Stimulated activated memory B cell treated with anti-CD40 and anti-IgM and Interleukin-4, amounts not matched to agents 10 μg/mL and 1 μg/mL and 100 μg/mL, for 72 hours (primary cell): ENCODE measurements at regions not wholly inside any gene's neighbourhood (a gene's known extent, or its start where the extent isn't known, plus 50 kb on each side); places are given as distances from the start of the nearest gene placed in this dataset.

ENCODE experiments used
- ATAC-seq: fragments of 150-1000 bp; cut with Tn5 transposase; 2 replicates; pipeline ENCODE4 v1.10.0; 2021
- H3K27ac Mint-ChIP-seq: one replicate; pipeline ENCODE4 v1.8.0; 2022; ENCODE audit warnings: mild to moderate bottlenecking, mixed read lengths
- H3K27me3 Mint-ChIP-seq: one replicate; pipeline ENCODE4 v1.8.0; 2022; ENCODE audit warnings: mixed read lengths
- H3K36me3 Mint-ChIP-seq: one replicate; pipeline ENCODE4 v1.8.0; 2022; ENCODE audit warnings: mixed read lengths
- H3K4me1 Mint-ChIP-seq: one replicate; pipeline ENCODE4 v1.8.0; 2022; ENCODE audit warnings: mixed read lengths
- H3K4me3 Mint-ChIP-seq: one replicate; pipeline ENCODE4 v1.8.0; 2022; ENCODE audit warnings: mild to moderate bottlenecking, moderate library complexity, mixed read lengths
- H3K9me3 Mint-ChIP-seq: one replicate; pipeline ENCODE4 v1.8.0; 2022; ENCODE audit warnings: mixed read lengths

- Mint-ChIP-seq H3K9me3 (no peaks in the 10 kb centered on the region), H3K27me3 (peaks cover 17% of the 10 kb centered on the region), H3K4me1 (no peaks in the 10 kb centered on the region), H3K27ac (no peak overlapping the region), H3K36me3 (no peaks in the 10 kb centered on the region), H3K4me3 (no peak overlapping the region)
- ATAC-seq, result no peak
These were observed 50.8 kb upstream of the INCENP start for GRCh38 chr11:62073061-62073460.

GRCh38 chr11:62071408-62071807 is 52.4 kb upstream of the INCENP start:
- Mint-ChIP-seq H3K27ac (no peak overlapping the region), H3K4me1 (no peaks in the 10 kb centered on the region), H3K4me3 (no peak overlapping the region), H3K9me3 (no peaks in the 10 kb centered on the region), H3K27me3 (peaks cover 28% of the 10 kb centered on the region), H3K36me3 (no peaks in the 10 kb centered on the region)
- no peak for ATAC-seq

GRCh38 chr11:62069986-62070919 is 53.6 kb upstream of the INCENP start:
- H3K36me3 Mint-ChIP-seq, result no peaks in the 10 kb centered on the region
- H3K4me1 Mint-ChIP-seq, result no peaks in the 10 kb centered on the region
- H3K4me3 Mint-ChIP-seq, result no peak overlapping the region
- no peak for ATAC-seq
- H3K9me3 Mint-ChIP-seq, result no peaks in the 10 kb centered on the region
- H3K27me3 Mint-ChIP-seq, result peaks cover 28% of the 10 kb centered on the region
- no peak overlapping the region for H3K27ac Mint-ChIP-seq

- Mint-ChIP-seq H3K9me3 (no peaks in the 10 kb centered on the region), H3K4me3 (no peak overlapping the region), H3K27ac (no peak overlapping the region), H3K4me1 (no peaks in the 10 kb centered on the region), H3K27me3 (peaks cover 28% of the 10 kb centered on the region), H3K36me3 (no peaks in the 10 kb centered on the region)
- ATAC-seq, result no peak
These were observed 54.4 kb upstream of the INCENP start for GRCh38 chr11:62069374-62069773.

GRCh38 chr11:62068730-62069129 is 55.1 kb upstream of the INCENP start:
- Mint-ChIP-seq H3K27ac (no peak overlapping the region), H3K36me3 (no peaks in the 10 kb centered on the region), H3K9me3 (no peaks in the 10 kb centered on the region), H3K4me1 (no peaks in the 10 kb centered on the region), H3K4me3 (no peak overlapping the region), H3K27me3 (peaks cover 28% of the 10 kb centered on the region)
- no peak for ATAC-seq

GRCh38 chr11:62067741-62068140 is 56.1 kb upstream of the INCENP start:
- Mint-ChIP-seq H3K4me1 (no peaks in the 10 kb centered on the region), H3K4me3 (no peak overlapping the region), H3K9me3 (no peaks in the 10 kb centered on the region), H3K27me3 (peaks cover 28% of the 10 kb centered on the region), H3K36me3 (no peaks in the 10 kb centered on the region), H3K27ac (no peak overlapping the region)
- ATAC-seq, result no peak

GRCh38 chr11:62064221-62064620 is 59.6 kb upstream of the INCENP start:
- Mint-ChIP-seq H3K9me3 (no peaks in the 10 kb centered on the region), H3K4me1 (no peaks in the 10 kb centered on the region), H3K36me3 (no peaks in the 10 kb centered on the region), H3K27ac (no peak overlapping the region), H3K4me3 (no peak overlapping the region), H3K27me3 (peaks cover 23% of the 10 kb centered on the region)
- no peak for ATAC-seq

- Mint-ChIP-seq H3K4me1 (no peaks in the 10 kb centered on the region), H3K9me3 (no peaks in the 10 kb centered on the region), H3K4me3 (no peak overlapping the region), H3K27me3 (peaks cover 6% of the 10 kb centered on the region), H3K36me3 (no peaks in the 10 kb centered on the region), H3K27ac (no peak overlapping the region)
- no peak for ATAC-seq
These were observed 61.5 kb upstream of the INCENP start for GRCh38 chr11:62062223-62062861.

- Mint-ChIP-seq H3K27ac (no peak overlapping the region), H3K4me1 (no peaks in the 10 kb centered on the region), H3K9me3 (no peaks in the 10 kb centered on the region), H3K4me3 (no peak overlapping the region), H3K36me3 (no peaks in the 10 kb centered on the region), H3K27me3 (no peaks in the 10 kb centered on the region)
- no peak for ATAC-seq
These were observed 62.2 kb upstream of the INCENP start for GRCh38 chr11:62061356-62062222.

- no peaks in the 10 kb centered on the region for H3K9me3 Mint-ChIP-seq
- peaks cover 14% of the 10 kb centered on the region for H3K27me3 Mint-ChIP-seq
- H3K4me1 Mint-ChIP-seq, result no peaks in the 10 kb centered on the region
- no peak overlapping the region for H3K4me3 Mint-ChIP-seq
- H3K27ac Mint-ChIP-seq, result no peak overlapping the region
- H3K36me3 Mint-ChIP-seq, result no peaks in the 10 kb centered on the region
- no peak for ATAC-seq
These were observed 66.7 kb upstream of the INCENP start for GRCh38 chr11:62057069-62057468.

GRCh38 chr11:62055970-62056369 is 67.8 kb upstream of the INCENP start:
- Mint-ChIP-seq H3K36me3 (no peaks in the 10 kb centered on the region), H3K4me1 (no peaks in the 10 kb centered on the region), H3K4me3 (no peak overlapping the region), H3K9me3 (no peaks in the 10 kb centered on the region), H3K27ac (no peak overlapping the region), H3K27me3 (peaks cover 14% of the 10 kb centered on the region)
- no peak for ATAC-seq

GRCh38 chr11:62054484-62055121 is 69.2 kb upstream of the INCENP start:
- no peaks in the 10 kb centered on the region for H3K36me3 Mint-ChIP-seq
- no peaks in the 10 kb centered on the region for H3K4me1 Mint-ChIP-seq
- H3K27me3 Mint-ChIP-seq, result peaks cover 14% of the 10 kb centered on the region
- ATAC-seq, result no peak
- H3K27ac Mint-ChIP-seq, result no peak overlapping the region
- no peaks in the 10 kb centered on the region for H3K9me3 Mint-ChIP-seq
- no peak overlapping the region for H3K4me3 Mint-ChIP-seq

- Mint-ChIP-seq H3K27ac (no peak overlapping the region), H3K4me1 (no peaks in the 10 kb centered on the region), H3K36me3 (no peaks in the 10 kb centered on the region), H3K27me3 (peaks cover 14% of the 10 kb centered on the region), H3K9me3 (no peaks in the 10 kb centered on the region), H3K4me3 (no peak overlapping the region)
- no peak for ATAC-seq
These were observed 69.7 kb upstream of the INCENP start for GRCh38 chr11:62054081-62054480.

GRCh38 chr11:62050716-62051115 is 73.1 kb upstream of the INCENP start:
- no peaks in the 10 kb centered on the region for H3K9me3 Mint-ChIP-seq
- H3K27ac Mint-ChIP-seq, result no peak overlapping the region
- no peak overlapping the region for H3K4me3 Mint-ChIP-seq
- H3K4me1 Mint-ChIP-seq, result no peaks in the 10 kb centered on the region
- H3K27me3 Mint-ChIP-seq, result peaks cover 29% of the 10 kb centered on the region
- no peak for ATAC-seq
- no peaks in the 10 kb centered on the region for H3K36me3 Mint-ChIP-seq

- peaks cover 26% of the 10 kb centered on the region for H3K27me3 Mint-ChIP-seq
- no peak overlapping the region for H3K27ac Mint-ChIP-seq
- no peaks in the 10 kb centered on the region for H3K36me3 Mint-ChIP-seq
- no peak for ATAC-seq
- H3K9me3 Mint-ChIP-seq, result no peaks in the 10 kb centered on the region
- peaks cover 5% of the 10 kb centered on the region for H3K4me1 Mint-ChIP-seq
- no peak overlapping the region for H3K4me3 Mint-ChIP-seq
These were observed 75.7 kb upstream of the INCENP start for GRCh38 chr11:62048100-62048499.
